Mesothelial cell of epicardium (in vitro differentiated cells): ENCODE measurements at regions not wholly inside any gene's neighbourhood (a gene's known extent, or its start where the extent isn't known, plus 50 kb on each side); places are given as distances from the start of the nearest gene placed in this dataset.

ENCODE experiments used
- DNase-seq, 2 experiments: peaks; one replicate each; pipeline ENCODE4 v3.0.0; 2021; ENCODE audit warnings: low spot score in 2 of 2; ENCODE audit not compliant: unreplicated experiment in 2 of 2
- H3K27ac Mint-ChIP-seq: 2 replicates; pipeline ENCODE4 v1.8.0; 2021; ENCODE audit warnings: mixed read lengths
- H3K27me3 Mint-ChIP-seq: 2 replicates; pipeline ENCODE4 v1.8.0; 2021; ENCODE audit warnings: low read depth, mixed read lengths
- H3K36me3 Mint-ChIP-seq: 2 replicates; pipeline ENCODE4 v1.8.0; 2021; ENCODE audit warnings: mixed read lengths
- H3K4me1 Mint-ChIP-seq: 2 replicates; pipeline ENCODE4 v1.8.0; 2021; ENCODE audit warnings: mixed read lengths
- H3K4me3 Mint-ChIP-seq: 2 replicates; pipeline ENCODE4 v1.8.0; 2021; ENCODE audit warnings: mild to moderate bottlenecking, moderate library complexity, mixed read lengths
- H3K9me3 Mint-ChIP-seq: 2 replicates; pipeline ENCODE4 v1.8.0; 2021; ENCODE audit warnings: mixed read lengths
- CTCF ChIP-seq: fragments of 200-600 bp; sonication (generic); IDR thresholded peaks from one replicate; pipeline ENCODE4 v1.5.0; 2021; ENCODE audit warnings: antibody characterized with exemption; ENCODE audit not compliant: unreplicated experiment

- Mint-ChIP-seq H3K4me1 (peaks cover 10% of the 10 kb centered on the region), H3K27me3 (no peaks in the 10 kb centered on the region), H3K27ac (peak overlapping the region; percentile 26), H3K36me3 (no peaks in the 10 kb centered on the region), H3K9me3 (no peaks in the 10 kb centered on the region), H3K4me3 (no peak overlapping the region)
- DNase-seq = no peak
- TF ChIP-seq CTCF = no peak
These were observed 841.4 kb downstream of the NSUN3 start for GRCh38 chr3:94904156-94904674.

- no peak overlapping the region for H3K4me3 Mint-ChIP-seq
- H3K27ac Mint-ChIP-seq = peak overlapping the region; percentile 87
- no peaks in the 10 kb centered on the region for H3K27me3 Mint-ChIP-seq
- DNase-seq = no peak
- H3K36me3 Mint-ChIP-seq = no peaks in the 10 kb centered on the region
- H3K9me3 Mint-ChIP-seq = no peaks in the 10 kb centered on the region
- peaks cover 14% of the 10 kb centered on the region for H3K4me1 Mint-ChIP-seq
- no peak for TF ChIP-seq CTCF
These were observed 846.9 kb downstream of the NSUN3 start for GRCh38 chr3:94909726-94910125.

GRCh38 chr3:94912656-94913055 is 849.8 kb downstream of the NSUN3 start:
- no peaks in the 10 kb centered on the region for H3K36me3 Mint-ChIP-seq
- H3K4me1 Mint-ChIP-seq = peaks cover 12% of the 10 kb centered on the region
- no peaks in the 10 kb centered on the region for H3K27me3 Mint-ChIP-seq
- no peaks in the 10 kb centered on the region for H3K9me3 Mint-ChIP-seq
- no peak for TF ChIP-seq CTCF
- no peak overlapping the region for H3K4me3 Mint-ChIP-seq
- H3K27ac Mint-ChIP-seq = no peak overlapping the region
- DNase-seq = no peak

GRCh38 chr3:94927175-94927574 is 864.3 kb downstream of the NSUN3 start:
- Mint-ChIP-seq H3K36me3 (no peaks in the 10 kb centered on the region), H3K4me3 (no peak overlapping the region), H3K27me3 (no peaks in the 10 kb centered on the region), H3K9me3 (peaks cover 13% of the 10 kb centered on the region), H3K4me1 (no peaks in the 10 kb centered on the region), H3K27ac (no peak overlapping the region)
- no peak for TF ChIP-seq CTCF
- DNase-seq = no peak

GRCh38 chr3:94928921-94929320 is 866.1 kb downstream of the NSUN3 start:
- Mint-ChIP-seq H3K36me3 (no peaks in the 10 kb centered on the region), H3K27ac (no peak overlapping the region)
- no peak for TF ChIP-seq CTCF

More at GRCh38 chr3:94928921-94929320, 866.1 kb downstream of the NSUN3 start:
- no peaks in the 10 kb centered on the region for H3K27me3 Mint-ChIP-seq
- no peak for DNase-seq
- no peak overlapping the region for H3K4me3 Mint-ChIP-seq
- H3K9me3 Mint-ChIP-seq = peaks cover 7% of the 10 kb centered on the region
- H3K4me1 Mint-ChIP-seq = no peaks in the 10 kb centered on the region
